ENCODE measurements at regions not wholly inside any gene's neighbourhood (a gene's known extent, or its start where the extent isn't known, plus 50 kb on each side); places are given as distances from the start of the nearest gene placed in this dataset.
"Not testable (repeated sequence)": the region's sequence is repeated elsewhere in the genome, so short reads cannot be mapped to it uniquely, and the experiment has no call there.

DNA sequence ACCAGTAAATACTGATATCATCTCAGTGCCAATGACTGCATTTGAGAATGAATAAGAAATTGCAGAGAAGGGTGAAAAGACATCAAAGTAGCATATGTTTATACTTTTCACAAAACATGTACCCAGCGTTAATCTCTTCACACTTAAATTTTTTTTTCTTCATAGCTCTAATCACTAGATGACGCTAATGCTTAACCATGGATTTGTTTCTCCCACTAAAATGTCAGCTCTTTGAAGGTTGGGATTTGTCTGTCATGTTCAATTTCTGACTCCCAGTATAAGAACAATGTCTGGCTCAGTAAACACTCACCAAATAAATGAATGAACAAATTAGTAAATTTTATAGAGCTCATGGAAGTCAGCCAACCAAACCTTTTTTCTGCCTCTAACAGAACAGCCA is 78.3 kb upstream of the LMCD1 start:
- no peak for DNase-seq (ENCODE audit: low read depth)

DNA sequence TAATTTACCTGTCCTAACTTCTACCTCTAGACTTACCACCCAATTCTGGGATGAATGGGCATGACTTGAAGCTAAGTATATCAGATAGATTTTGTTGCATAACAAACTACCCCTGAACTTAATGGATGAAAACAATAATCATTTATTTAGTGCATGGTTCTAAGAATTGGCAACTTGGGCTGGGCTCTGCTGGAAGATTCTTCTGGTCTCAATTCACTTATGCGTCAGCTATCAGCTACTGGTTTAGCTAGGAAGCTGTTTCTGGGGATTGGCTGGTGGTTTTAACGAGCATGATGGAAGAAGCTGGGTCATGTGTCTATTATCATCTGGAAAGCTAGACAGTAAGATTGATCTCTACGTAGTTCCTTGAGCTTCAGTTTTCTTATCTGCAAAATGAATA is 77.3 kb upstream of the LMCD1 start:
- DNase-seq (ENCODE audit: low read depth): no peak

DNA sequence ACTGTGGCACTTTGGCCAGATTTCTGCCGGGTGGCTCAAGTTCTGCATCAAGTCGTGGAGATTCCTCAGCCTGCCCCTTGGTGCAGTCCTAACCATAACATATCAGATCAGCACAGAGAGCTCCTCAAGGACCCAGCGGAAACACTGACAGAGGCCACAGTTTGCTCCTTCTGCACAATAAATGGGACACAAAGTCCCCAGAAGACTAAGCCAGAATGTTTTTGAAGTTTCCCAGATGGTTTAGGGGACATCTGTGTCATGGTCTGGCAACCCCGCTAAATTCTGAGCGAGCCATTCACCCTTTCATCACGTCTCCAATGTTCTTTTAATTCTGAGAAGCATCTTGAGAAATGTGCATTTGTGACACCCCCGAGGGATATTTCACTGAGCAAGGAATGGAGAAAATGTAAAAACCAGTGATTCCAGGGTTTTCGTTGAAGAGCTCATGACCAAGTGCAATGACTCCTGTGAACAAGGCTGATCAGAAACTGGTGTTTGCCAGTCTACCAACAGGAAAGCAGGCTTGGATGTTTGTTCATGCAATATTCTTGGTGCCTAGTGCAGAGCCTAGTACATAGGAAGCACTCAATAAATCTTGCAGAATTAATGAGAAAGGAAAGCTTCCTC is 64.8 kb upstream of the LMCD1 start:
- no peak for DNase-seq (ENCODE audit: low read depth)

DNA sequence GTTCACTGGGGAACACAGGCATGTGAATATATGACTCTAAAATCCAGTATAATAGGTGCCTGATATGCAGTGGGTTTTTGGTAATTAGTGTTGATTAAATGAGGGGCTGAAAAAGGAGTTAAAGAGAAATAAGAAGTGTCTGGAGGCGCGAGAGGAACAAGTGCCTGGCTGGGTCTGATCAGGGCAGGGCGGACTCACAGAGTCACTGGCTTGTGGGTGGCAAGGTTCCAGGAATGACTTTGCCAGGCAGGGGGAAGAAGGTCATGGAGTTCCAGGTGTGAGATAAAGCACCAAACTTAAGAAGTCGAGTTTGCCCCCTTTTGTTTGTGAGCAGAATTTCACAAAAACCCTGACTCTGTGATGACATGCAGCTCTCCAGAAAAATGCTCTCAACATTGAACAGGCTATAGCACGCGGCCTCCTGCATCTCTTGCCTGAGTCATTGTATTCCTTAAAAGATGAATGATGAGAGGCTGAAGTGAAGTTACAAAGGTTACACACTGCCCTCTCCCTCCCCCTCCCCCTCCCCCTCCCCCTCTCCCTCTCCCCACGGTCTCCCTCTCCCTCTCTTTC is 63.0 kb upstream of the LMCD1 start:
- no peak for DNase-seq (ENCODE audit: low read depth)

DNA sequence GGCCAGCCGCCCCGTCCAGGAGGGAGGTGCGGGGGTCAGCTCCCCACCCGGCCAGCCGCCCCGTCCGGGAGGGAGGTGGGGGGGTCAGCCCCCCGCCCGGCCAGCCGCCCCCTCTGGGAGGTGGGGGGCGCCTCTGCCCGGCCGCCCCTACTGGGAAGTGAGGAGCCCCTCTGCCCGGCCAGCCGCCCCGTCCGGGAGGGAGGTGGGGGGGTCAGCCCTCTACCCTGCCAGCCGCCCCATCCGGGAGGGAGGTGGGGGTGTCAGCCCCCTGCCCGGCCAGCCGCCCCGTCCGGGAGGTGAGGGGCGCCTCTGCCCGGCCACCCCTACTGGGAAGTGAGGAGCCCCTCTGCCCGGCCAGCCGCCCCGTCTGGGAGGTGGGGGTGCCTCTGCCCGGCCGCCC is 61.5 kb upstream of the LMCD1 start:
- not testable (repeated sequence) for DNase-seq (ENCODE audit: low read depth)

DNA sequence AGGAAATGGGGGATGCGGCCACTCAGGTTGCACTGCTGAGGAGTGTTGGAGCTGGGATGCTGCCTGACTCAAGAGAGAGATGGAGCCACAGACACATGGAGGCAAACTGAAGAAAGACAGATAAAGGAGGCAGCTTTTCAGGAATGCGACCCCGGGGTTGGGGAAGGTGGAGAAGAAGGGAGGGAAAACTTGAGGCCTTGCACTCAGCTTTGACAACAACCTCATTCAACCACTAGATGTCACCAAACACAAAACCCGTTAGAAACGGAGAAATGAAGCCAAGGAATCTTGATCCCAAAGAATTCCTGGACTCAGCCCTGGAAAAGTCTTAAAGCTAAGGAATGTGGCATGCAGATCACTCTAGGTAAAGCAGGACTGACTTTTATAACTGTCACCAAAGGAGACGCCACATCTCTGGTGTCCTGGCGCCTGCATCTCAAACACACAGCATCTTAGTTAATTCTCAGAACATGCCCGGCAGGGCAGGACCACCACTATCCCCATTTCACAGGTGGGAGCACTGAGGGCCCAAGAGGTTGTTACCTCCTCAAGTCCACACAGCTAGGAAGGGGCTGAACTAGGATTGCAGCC is 59.6 kb upstream of the LMCD1 start:
- peak; percentile 40 for DNase-seq (ENCODE audit: low read depth)

DNA sequence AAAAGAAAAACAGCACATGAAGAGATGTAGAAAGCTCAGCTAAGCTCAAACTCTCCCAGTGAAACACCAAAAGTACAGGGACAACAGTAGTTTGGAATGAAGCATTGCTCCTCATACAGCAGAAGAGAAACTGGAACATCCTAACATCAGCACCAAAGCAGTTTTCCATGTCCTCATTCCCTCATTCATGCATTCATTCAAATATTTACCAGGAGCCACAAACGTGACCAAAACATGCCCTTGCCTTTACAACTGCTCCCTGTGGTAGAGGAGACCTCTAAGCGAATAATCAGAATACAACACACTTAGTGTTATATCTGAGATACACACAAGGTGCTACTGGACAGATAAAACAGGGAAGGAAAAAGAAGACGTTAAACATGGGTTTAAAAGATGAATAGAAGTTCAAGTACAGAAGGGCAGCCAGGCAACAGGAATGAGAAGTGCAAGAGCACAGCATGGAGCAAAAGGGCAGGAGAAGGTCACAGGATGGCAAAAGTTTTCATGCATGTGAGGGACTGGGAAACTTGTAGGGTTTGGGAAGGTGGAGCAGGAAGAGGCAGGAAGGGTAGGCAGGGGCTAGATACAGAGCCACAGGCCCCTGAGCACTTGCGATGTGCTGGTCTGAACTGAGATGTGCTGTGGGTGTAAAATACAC is 58.5 kb upstream of the LMCD1 start:
- DNase-seq (ENCODE audit: low read depth): no peak

DNA sequence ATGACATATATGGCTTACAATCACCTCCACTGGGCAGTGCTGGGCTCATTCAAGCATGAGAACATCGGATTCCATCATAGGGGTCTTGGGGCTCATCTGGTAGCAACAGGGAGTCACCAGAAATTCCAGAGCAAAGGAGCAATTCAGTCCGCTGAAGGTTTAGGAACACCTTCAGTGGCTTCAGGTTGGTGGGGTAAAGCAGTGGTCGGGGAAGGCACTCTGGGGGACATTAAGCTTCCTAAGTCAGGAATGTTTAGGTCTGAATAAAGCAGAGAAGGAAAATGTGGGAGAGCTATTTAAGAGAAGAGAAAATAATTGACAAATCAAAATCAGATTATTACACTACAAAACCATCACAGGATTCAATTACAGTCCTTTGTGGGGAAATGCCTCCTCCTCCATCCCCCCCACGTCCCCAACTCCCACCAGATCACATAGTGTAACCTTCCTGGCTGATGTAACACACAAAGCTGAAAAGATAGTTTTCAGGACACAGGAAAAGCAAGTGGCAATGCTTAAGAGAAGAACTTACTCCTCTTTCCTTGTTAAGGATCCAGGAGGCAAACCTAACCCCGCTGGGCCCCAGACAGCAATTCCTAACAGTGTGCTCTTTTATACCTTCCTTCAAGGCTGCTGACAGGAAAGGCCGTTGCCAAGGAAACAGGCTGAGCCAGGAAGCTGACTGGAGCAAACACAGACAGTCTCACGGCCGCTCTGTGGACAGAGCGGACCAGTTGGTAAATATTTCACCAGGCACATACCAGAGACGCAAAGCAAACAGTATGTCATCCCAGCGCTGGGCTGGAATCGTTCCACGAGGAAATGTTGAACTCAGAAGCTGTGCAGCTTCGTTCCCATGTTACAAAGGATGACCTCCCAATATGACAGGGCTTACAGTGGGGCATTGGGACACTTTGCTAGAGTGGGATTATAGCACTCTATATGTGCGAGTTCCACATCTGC is 57.5 kb upstream of the LMCD1 start:
- peak; percentile 100 for DNase-seq (ENCODE audit: low read depth)

DNA sequence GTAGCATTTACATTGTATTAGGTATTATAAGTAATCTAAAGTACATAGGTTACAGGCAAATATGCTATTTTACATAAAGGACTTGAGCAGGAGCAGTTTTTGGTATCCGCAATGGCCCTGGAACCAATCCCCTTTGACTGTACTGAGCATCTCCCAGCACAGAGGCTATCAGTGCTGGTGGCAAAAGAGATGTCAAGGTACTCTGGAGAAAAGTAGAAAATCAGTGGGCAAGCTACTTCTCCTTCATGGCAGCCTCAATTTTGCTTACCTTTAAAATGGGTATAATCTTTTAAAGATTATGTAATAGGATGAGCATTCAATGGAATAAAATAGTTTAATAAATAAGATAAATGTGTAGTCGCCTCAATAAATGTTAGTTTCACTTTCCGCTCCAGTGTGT is 56.7 kb upstream of the LMCD1 start:
- no peak for DNase-seq (ENCODE audit: low read depth)

DNA sequence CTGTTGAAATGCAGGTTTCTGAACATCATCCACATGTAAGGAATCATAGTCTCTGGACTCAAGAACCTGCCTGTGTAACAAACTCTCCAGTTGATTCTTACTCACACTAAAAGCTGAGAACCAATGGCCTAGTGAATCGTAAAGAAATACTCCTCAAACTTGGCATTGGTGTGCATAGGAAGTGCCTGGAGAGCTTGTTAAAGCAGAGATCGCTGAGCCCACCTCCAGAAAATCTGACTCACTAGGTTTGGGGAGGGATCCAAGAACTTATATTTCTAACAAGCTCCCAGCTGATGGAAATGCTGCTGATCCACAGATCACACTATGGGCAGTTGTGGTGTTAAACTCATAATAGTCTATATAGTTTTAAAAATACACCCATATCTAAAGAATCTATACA is 55.8 kb upstream of the LMCD1 start:
- DNase-seq (ENCODE audit: low read depth): peak; percentile 88

DNA sequence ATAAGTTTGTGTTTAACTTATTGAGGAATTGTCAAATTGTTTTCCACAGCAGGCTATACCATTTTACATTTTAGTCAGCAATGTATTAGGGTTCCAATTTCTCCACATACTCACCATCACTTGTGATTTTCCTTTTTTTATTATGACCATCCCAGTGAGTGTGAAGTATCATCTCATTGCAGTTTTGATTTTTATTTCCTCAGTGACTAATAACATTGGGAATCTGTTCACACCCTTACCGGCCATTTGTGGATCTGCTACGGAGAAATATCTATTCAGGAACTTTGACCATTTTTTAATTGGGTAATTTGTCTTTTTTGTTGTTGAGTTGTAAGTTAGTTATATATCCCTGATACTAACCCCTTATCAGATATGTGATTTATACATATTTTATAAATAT is 54.8 kb upstream of the LMCD1 start:
- no peak for DNase-seq (ENCODE audit: low read depth)

DNA sequence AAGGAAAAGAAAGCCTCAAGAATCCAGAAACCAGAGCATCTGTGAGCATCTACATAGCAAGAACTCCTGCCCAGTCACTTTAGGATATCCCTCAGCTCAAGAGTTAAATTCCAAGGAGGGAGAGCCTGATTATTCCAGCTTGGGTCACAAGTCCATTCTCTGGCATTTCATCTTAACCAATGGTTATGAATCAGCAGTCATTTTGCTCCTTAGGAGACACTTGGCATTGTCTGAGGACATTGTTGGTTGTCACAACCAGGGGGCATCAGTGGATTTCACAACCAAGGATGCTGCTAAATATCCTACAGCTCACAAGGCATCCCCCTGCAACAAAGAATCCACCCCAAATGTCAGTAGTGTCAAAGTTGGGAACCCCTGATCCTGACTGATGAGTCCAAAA is 51.0 kb upstream of the LMCD1 start:
- peak; percentile 65 for DNase-seq (ENCODE audit: low read depth)

DNA sequence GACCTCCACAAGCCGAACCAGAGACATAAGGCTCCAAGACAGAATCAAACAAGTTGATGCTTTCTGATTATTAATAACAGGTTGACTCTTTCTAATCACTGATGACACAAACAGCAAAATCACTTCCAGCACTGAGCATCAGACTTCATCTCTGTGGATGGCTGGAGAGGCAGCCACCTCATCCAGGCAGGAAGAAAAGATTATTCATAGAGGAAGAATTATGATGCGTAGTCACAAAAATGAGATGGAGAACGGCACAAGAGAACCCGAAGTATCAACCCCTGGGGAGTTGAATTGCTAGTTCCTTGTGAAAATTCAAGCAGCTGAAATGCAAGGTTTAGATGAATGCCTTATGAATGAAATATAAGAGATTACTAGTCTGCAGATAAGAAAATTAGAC is 49.9 kb upstream of the LMCD1 start:
- peak; percentile 53 for DNase-seq (ENCODE audit: low read depth)

Data from GM04503 (cell line).